Adipocyte (in vitro differentiated cells): ENCODE measurements at regions not wholly inside any gene's neighbourhood (a gene's known extent, or its start where the extent isn't known, plus 50 kb on each side); places are given as distances from the start of the nearest gene placed in this dataset.
"Not testable (repeated sequence)": the region's sequence is repeated elsewhere in the genome, so short reads cannot be mapped to it uniquely, and the experiment has no call there.

ENCODE experiments used
- DNase-seq: peaks from one replicate; pipeline ENCODE4 v3.0.0-alpha.2; 2015; ENCODE audit warnings: low read depth
- H3K27me3 ChIP-seq: replicated peaks from 2 replicates; pipeline ENCODE4 v1.7.0; 2013; ENCODE audit warnings: mild to moderate bottlenecking, low read length, moderate library complexity; ENCODE audit not compliant: control insufficient read depth, insufficient read depth
- H3K36me3 ChIP-seq: 2 replicates; pipeline ENCODE4 v1.7.0; 2013; ENCODE audit warnings: low read length, mild to moderate bottlenecking, moderate library complexity; ENCODE audit not compliant: control insufficient read depth, insufficient read depth, severe bottlenecking
- H3K4me1 ChIP-seq: 2 replicates; pipeline ENCODE4 v1.7.0; 2013; ENCODE audit warnings: mild to moderate bottlenecking, low read length, moderate library complexity; ENCODE audit not compliant: control insufficient read depth, insufficient read depth
- H3K4me3 ChIP-seq: 2 replicates; pipeline ENCODE4 v1.7.0; 2013; ENCODE audit warnings: mild to moderate bottlenecking, low read length, moderate library complexity
- H3K9ac ChIP-seq: 2 replicates; pipeline ENCODE4 v1.7.0; 2013; ENCODE audit warnings: mild to moderate bottlenecking, low read length, moderate library complexity
- H3K9me3 ChIP-seq: 2 replicates; pipeline ENCODE4 v1.7.0; 2013; ENCODE audit warnings: mild to moderate bottlenecking, low read length, moderate library complexity; ENCODE audit not compliant: control insufficient read depth

DNA sequence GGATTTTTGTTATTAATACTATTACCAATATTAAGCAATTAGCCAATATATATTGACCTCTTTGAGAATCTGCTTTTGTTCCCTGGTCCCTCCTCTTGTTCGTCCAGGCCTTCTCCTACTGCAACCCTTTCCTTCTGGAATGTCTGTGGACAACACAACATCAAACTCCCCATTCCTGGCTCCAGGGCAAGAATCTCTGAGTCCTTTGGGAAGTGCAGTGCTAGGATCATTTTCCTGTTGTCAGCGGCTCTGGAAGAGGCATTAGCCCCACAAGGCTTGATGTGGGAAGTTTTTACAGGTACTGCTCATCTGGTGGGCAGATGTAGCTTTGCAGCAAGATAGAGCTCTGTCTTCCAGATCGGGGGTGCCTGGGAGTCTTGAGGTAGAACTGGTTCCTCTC, 74.3 kb downstream of the RPUSD4 start:
- peaks cover 93% of the 10 kb centered on the region for H3K4me1 ChIP-seq
- peak overlapping the region; percentile 92 for H3K9ac ChIP-seq
- peak; percentile 45 for DNase-seq
- H3K27me3 ChIP-seq: no peaks in the 10 kb centered on the region
- no peaks in the 10 kb centered on the region for H3K36me3 ChIP-seq
- peak overlapping the region; percentile 57 for H3K4me3 ChIP-seq
- H3K9me3 ChIP-seq: no peaks in the 10 kb centered on the region

- H3K9me3 ChIP-seq: no peaks in the 10 kb centered on the region
- H3K4me3 ChIP-seq: peak overlapping the region; percentile 57
- DNase-seq: peak; percentile 98
- peaks cover 98% of the 10 kb centered on the region for H3K4me1 ChIP-seq
- no peaks in the 10 kb centered on the region for H3K36me3 ChIP-seq
- H3K27me3 ChIP-seq: no peaks in the 10 kb centered on the region
- peak overlapping the region; percentile 92 for H3K9ac ChIP-seq
These were observed 73.8 kb upstream of the CDON start for GRCh38 chr11:126136507-126136906.

DNA sequence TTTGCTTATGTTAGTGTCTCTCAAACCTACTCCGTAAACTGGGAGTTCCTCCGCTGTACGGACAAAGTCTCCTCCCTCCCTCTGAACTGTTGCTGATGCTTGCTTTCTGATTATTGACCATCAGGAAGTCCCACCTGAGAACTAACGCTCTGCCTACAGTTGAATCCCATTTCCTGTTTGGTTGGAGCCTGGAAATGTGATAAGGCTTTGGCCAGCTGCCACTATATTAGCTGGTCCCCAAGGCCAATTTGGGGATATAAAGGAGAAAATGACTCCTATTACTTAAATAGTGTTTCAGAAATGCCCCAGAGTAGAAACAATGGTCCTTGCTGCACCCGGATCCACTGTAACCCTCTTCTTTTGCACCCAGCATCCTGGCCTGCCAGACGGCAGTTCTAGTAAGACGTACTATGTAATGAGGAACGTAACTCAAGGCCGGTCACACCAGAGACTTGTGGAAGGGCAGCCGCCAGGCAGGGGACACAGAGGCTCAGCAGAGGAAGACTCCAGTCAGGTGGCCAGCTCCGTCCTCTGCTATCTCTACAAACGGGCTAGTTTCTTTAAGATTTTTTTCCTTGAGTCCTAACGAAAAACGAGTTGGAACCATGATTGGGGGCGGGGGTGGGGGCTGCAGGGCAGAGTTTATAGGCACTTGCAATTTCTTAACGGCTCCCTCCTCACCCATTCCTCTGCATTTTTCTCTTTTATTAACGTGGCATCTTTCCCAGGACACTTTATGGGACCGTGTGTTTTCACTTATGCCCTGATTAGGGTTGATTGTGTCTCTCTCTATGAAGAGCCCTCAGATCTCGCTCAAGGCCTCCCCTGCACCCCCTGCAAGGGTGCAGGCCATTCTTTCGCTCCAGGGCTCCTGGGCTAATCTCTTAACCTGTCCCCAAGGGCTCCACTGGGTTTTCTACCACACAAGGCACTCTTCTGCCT, 72.8 kb upstream of the CDON start:
- Histone ChIP-seq H3K9ac (peak overlapping the region; percentile 92), H3K4me1 (peaks cover 93% of the 10 kb centered on the region), H3K27me3 (no peaks in the 10 kb centered on the region), H3K4me3 (no peak overlapping the region), H3K36me3 (no peaks in the 10 kb centered on the region), H3K9me3 (no peaks in the 10 kb centered on the region)
- peak; percentile 55 for DNase-seq

DNA sequence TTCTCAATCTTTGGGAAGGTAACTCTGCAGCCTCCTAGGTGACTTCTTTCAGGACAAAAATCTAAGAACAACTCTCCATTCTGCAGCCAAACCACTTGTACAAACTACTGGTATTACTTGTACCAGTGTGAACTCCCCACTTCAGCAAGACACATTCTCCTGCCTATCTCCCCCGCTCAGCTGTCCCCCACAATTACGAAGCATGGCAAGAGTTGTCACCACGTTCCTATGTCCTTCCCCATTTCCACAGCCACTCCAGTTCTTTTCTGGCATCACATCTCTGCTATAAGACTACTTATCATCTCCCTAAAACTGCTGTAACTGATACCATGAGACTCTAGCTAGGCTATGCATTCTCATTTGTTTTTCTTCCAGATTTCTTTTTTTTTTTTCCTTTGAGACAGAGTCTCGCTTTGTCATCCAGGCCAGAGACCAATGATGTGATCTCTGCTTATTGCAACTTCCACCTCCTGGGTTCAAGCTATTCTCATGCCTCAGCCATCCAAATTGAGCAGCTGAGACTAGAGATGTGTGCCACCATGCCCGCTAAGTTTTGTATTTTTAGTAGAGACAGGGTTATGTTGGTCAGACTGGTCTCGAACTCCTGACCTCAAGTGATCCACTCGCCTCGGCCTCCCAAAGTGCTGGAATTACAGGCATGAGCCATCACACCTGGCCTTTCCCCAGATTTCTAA, 71.9 kb upstream of the CDON start:
- H3K4me3 ChIP-seq: no peak overlapping the region
- DNase-seq: peak; percentile 52
- H3K36me3 ChIP-seq: no peaks in the 10 kb centered on the region
- H3K4me1 ChIP-seq: peaks cover 92% of the 10 kb centered on the region
- H3K27me3 ChIP-seq: no peaks in the 10 kb centered on the region
- H3K9ac ChIP-seq: peak overlapping the region; percentile 92
- no peaks in the 10 kb centered on the region for H3K9me3 ChIP-seq

DNA sequence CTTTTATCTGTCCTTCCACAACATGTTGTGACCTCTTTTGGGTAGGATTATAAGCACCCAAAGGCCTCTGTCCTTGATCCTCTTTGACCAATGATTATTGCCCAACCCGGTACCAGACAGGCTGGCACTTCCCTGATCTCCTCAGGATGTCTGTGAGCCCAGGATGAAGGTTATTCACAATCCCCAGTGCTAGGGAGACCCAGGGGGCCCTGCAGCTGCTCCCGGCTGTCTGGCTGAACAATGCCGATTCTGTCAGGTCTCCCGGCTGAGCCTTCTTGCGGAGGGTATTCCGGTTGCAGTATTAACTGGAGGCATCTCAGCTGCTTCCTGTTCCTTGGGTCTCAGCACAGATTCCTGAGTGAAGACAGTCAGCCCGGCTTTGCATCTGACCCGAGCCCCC, 71.2 kb upstream of the CDON start:
- H3K27me3 ChIP-seq: no peaks in the 10 kb centered on the region
- no peak for DNase-seq
- H3K4me3 ChIP-seq: no peak overlapping the region
- H3K9ac ChIP-seq: no peak overlapping the region
- no peaks in the 10 kb centered on the region for H3K36me3 ChIP-seq
- no peaks in the 10 kb centered on the region for H3K9me3 ChIP-seq
- peaks cover 88% of the 10 kb centered on the region for H3K4me1 ChIP-seq

DNA sequence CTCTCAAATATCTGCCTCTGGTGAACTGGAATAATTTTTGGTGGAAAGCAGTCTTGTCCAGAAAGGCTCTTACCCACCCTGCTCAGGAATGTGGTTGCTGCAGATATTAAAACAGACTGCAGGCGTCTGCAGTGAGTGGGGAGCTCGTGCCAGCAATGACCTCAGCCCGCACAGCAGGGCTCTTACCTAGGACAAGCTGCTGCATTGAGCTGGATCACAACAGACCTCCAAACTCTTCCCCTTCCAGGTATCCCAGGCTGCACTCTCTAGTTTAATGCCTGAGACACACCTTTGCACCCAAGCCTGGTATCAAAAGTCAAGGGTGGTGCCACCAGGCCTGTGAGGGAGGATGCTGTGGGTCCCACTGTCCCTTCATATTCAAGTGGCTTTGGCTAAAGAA, 69.7 kb upstream of the CDON start:
- peak overlapping the region; percentile 72 for H3K9ac ChIP-seq
- no peaks in the 10 kb centered on the region for H3K27me3 ChIP-seq
- no peaks in the 10 kb centered on the region for H3K36me3 ChIP-seq
- peaks cover 88% of the 10 kb centered on the region for H3K4me1 ChIP-seq
- DNase-seq: peak; percentile 81
- H3K4me3 ChIP-seq: no peak overlapping the region
- no peaks in the 10 kb centered on the region for H3K9me3 ChIP-seq

- H3K27me3 ChIP-seq: not testable (repeated sequence)
- H3K4me1 ChIP-seq: peaks cover 77% of the 10 kb centered on the region
These were observed 68.1 kb upstream of the CDON start for GRCh38 chr11:126130781-126131180.

GRCh38 chr11:126129727-126130671, 67.3 kb upstream of the CDON start:
- Histone ChIP-seq H3K9me3 (no peaks in the 10 kb centered on the region), H3K9ac (no peak overlapping the region), H3K36me3 (no peaks in the 10 kb centered on the region), H3K4me1 (peaks cover 69% of the 10 kb centered on the region), H3K4me3 (no peak overlapping the region), H3K27me3 (no peaks in the 10 kb centered on the region)
- no peak for DNase-seq

More at GRCh38 chr11:126130781-126131180, 68.1 kb upstream of the CDON start:
- not testable (repeated sequence) for H3K9ac ChIP-seq, H3K4me3 ChIP-seq, H3K36me3 ChIP-seq, DNase-seq, H3K9me3 ChIP-seq

- no peaks in the 10 kb centered on the region for H3K27me3 ChIP-seq
- DNase-seq: no peak
- no peaks in the 10 kb centered on the region for H3K9me3 ChIP-seq
These were observed 65.2 kb upstream of the CDON start for GRCh38 chr11:126127898-126128297.

GRCh38 chr11:126127284-126127845, 64.7 kb upstream of the CDON start:
- H3K4me3 ChIP-seq: peak overlapping the region; percentile 44
- no peaks in the 10 kb centered on the region for H3K27me3 ChIP-seq
- peaks cover 68% of the 10 kb centered on the region for H3K4me1 ChIP-seq
- DNase-seq: no peak
- H3K36me3 ChIP-seq: no peaks in the 10 kb centered on the region
- H3K9ac ChIP-seq: peak overlapping the region; percentile 69
- H3K9me3 ChIP-seq: no peaks in the 10 kb centered on the region

More at GRCh38 chr11:126127898-126128297, 65.2 kb upstream of the CDON start:
- Histone ChIP-seq H3K4me1 (peaks cover 68% of the 10 kb centered on the region), H3K4me3 (peak overlapping the region; percentile 50), H3K9ac (peak overlapping the region; percentile 69), H3K36me3 (no peaks in the 10 kb centered on the region)
